HCT116 (cell line): ENCODE measurements at regions not wholly inside any gene's neighbourhood (a gene's known extent, or its start where the extent isn't known, plus 50 kb on each side); places are given as distances from the start of the nearest gene placed in this dataset.

ENCODE experiments used
- ATAC-seq: fragments of 200-7000 bp; cut with Tn5 transposase; 2 replicates; pipeline ENCODE4 v1.9.1; 2020; ENCODE audit warnings: mild to moderate bottlenecking, moderate library complexity
- BruUV-seq: library from RNA; stranded (reverse); fragments of 400-500 nt; replicated peaks from 2 replicates; lab custom pipeline; 2021; lab: Mats Ljungman, UMichigan
- CTCF ChIA-PET: fragments of 300-600 bp; sonication (Branson Sonifier 250); formaldehyde crosslinking; loops from one replicate; lab custom pipeline; 2021; ENCODE audit warnings: antibody characterized with exemption; lab: Charles Lee
- POLR2A ChIA-PET: fragments of 300-600, 350-600 bp; sonication (Branson Sonifier 250); formaldehyde crosslinking; loops from one replicate; lab custom pipeline; 2021; ENCODE audit warnings: antibody characterized with exemption; lab: Charles Lee
- RAD21 ChIA-PET, 2 experiments: fragments of 300-600 bp; sonication (Branson Sonifier 250); formaldehyde crosslinking; loops; one replicate each; lab custom pipeline; 2023; ENCODE audit warnings: low total read pairs in 2 of 2; ENCODE audit not compliant: uncharacterized antibody in 2 of 2, unreplicated experiment in 2 of 2, low non-redundant PET in 1 of 2; lab: Charles Lee
- DNase-seq: peaks from one replicate; pipeline ENCODE4 v3.0.0-alpha.2; 2010; ENCODE audit warnings: low read depth, low spot score
- H2AFZ ChIP-seq: fragments of 200-600 bp; shearing (Covaris generic), sonication (generic); 2 replicates; pipeline ENCODE4 v1.6.1; 2017; ENCODE audit warnings: low read depth, mixed run types, mixed read lengths, antibody characterized with exemption, low read length; ENCODE audit not compliant: poor library complexity, severe bottlenecking
- H3K27ac ChIP-seq: 2 replicates; pipeline ENCODE4 v1.5.1; 2012; ENCODE audit warnings: low read depth, low read length
- H3K27me3 ChIP-seq: fragments of 200-600 bp; sonication (generic); 2 replicates; pipeline ENCODE4 v1.6.1; 2016; ENCODE audit warnings: mixed run types, low read length, mixed read lengths; ENCODE audit not compliant: insufficient read depth
- H3K36me3 ChIP-seq, 2 experiments: fragments of 200-500 bp in 1 of 2; fragments of 200-600 bp in 1 of 2; sonication (Bioruptor generic) in 1 of 2; sonication (generic) in 1 of 2; 2 replicates each; pipeline versions ENCODE4 v1.5.1 to v1.6.1; 2014 to 2016; ENCODE audit warnings: low read length in 2 of 2, inconsistent platforms in 1 of 2, mixed read lengths in 1 of 2, mixed run types in 1 of 2; ENCODE audit not compliant: insufficient read depth in 2 of 2, control insufficient read depth in 1 of 2
- H3K4me1 ChIP-seq, 2 experiments: fragments of 200-600 bp in 1 of 2; sonication (generic) in 1 of 2; 2 replicates each; pipeline versions ENCODE4 v1.5.1 to v1.6.1; 2012 to 2017; ENCODE audit warnings: low read length in 2 of 2, inconsistent platforms in 1 of 2, mild to moderate bottlenecking in 1 of 2, mixed read lengths in 1 of 2, mixed run types in 1 of 2, moderate library complexity in 1 of 2; ENCODE audit not compliant: insufficient read depth in 2 of 2, control insufficient read depth in 1 of 2
- H3K4me2 ChIP-seq: fragments of 200-600 bp; sonication (generic); 2 replicates; pipeline ENCODE4 v1.6.1; 2017; ENCODE audit warnings: mixed run types, low read length, mixed read lengths
- H3K4me3 ChIP-seq, 2 experiments: fragments of 200-600 bp in 1 of 2; sonication (generic) in 1 of 2; replicated peaks in 1 of 2; 2 replicates each; pipeline ENCODE4 v1.5.1; 2011 to 2016; ENCODE audit warnings: low read length in 2 of 2, control low read depth in 1 of 2, low read depth in 1 of 2, mild to moderate bottlenecking in 1 of 2, mixed read lengths in 1 of 2, mixed run types in 1 of 2
- H3K79me2 ChIP-seq: fragments of 200-600 bp; sonication (generic); 2 replicates; pipeline ENCODE4 v1.6.1; 2017; ENCODE audit warnings: mild to moderate bottlenecking, mixed run types, low read length, moderate library complexity, mixed read lengths; ENCODE audit not compliant: insufficient read depth
- H3K9ac ChIP-seq: fragments of 200-600 bp; sonication (generic); 2 replicates; pipeline ENCODE4 v1.6.1; 2016; ENCODE audit warnings: low read length, mixed read lengths
- H3K9me2 ChIP-seq: fragments of 200-600 bp; sonication (generic), shearing (Covaris generic); 2 replicates; pipeline ENCODE4 v1.6.1; 2017; ENCODE audit warnings: mixed run types, mild to moderate bottlenecking, moderate library complexity; ENCODE audit not compliant: insufficient read depth
- H3K9me3 ChIP-seq, 2 experiments: fragments of 200-500 bp in 1 of 2; fragments of 200-600 bp in 1 of 2; sonication (Bioruptor generic) in 1 of 2; sonication (generic) in 1 of 2; 2 replicates each; pipeline ENCODE4 v1.6.1; 2014 to 2017; ENCODE audit warnings: low read length in 2 of 2, mixed read lengths in 2 of 2, inconsistent platforms in 1 of 2, low read depth in 1 of 2, mild to moderate bottlenecking in 1 of 2, mixed run types in 1 of 2, moderate library complexity in 1 of 2; ENCODE audit not compliant: control insufficient read depth in 1 of 2, insufficient read depth in 1 of 2
- H4K20me1 ChIP-seq: fragments of 200-600 bp; sonication (generic), shearing (Covaris generic); 2 replicates; pipeline ENCODE4 v1.6.1; 2017; ENCODE audit warnings: mixed run types, mild to moderate bottlenecking, moderate library complexity; ENCODE audit not compliant: insufficient read depth
- EGR1 ChIP-seq: IDR thresholded peaks from 2 replicates; pipeline ENCODE4 v1.6.1; 2012; ENCODE audit warnings: low read depth
- POLR2A ChIP-seq: IDR thresholded peaks from 2 replicates; pipeline ENCODE4 v1.7.0; 2011; ENCODE audit warnings: borderline replicate concordance; ENCODE audit not compliant: insufficient read depth, insufficient read length; ENCODE audit errors: extremely low read depth
- POLR2AphosphoS5 ChIP-seq: IDR thresholded peaks from 2 replicates; pipeline ENCODE4 v1.6.1; 2011; ENCODE audit warnings: mild to moderate bottlenecking, low read depth, low read length, moderate library complexity
- SRF ChIP-seq: IDR thresholded peaks from 2 replicates; pipeline ENCODE4 v1.6.1; 2012; ENCODE audit warnings: low read depth
- ZFX ChIP-seq: fragments of 450-650 bp; IDR thresholded peaks from 2 replicates; pipeline ENCODE4 v1.6.1; 2017
- intact Hi-C: fragments of 100-400 bp; cut with micrococcal nuclease; formaldehyde crosslinking; loops from 2 replicates; pipeline ENCODE4 v1.10.0; 2022

DNA sequence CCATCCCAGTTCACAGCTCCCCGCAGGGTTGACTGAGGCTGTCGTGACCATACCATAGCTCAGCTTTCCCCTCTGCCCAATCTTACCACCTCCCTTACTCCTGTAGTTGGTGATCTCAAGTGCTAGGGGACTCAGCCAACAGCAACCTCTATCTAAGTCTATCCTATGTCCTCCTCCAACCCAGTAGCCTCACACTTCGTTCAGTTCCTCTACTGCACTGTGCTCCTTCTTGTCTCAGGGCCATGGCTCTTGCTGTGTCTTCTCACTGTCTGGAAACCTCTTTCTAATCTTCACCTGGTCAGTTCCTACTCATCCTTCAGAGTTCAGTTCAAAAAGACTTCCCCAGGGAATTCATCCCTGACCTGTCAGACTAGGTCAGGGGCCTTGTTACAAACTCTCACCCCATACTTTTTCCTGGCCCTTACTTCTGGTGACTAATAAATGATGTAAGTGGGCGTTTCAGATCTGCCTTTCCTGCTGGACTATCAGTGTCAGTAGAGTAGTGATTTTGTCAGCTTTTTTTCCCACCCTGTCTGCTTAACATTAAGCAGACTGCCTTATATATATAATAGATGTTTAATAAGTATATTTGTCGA lies 53.6 kb upstream of the NR3C1 start:
- DNase-seq = peak; percentile 0
- POLR2A ChIA-PET = no interaction called here
- H3K36me3 ChIP-seq = no peaks in the 10 kb centered on the region
- CTCF ChIA-PET = no interaction called here
- RAD21 ChIA-PET = no interaction called here
- H2AFZ ChIP-seq = peak overlapping the region; percentile 57
- no peak overlapping the region for H3K9ac ChIP-seq
- intact Hi-C loops = no loop called here
- ATAC-seq = no peak; the same call in 1 of the 2 replicates
- peak overlapping the region; percentile 18; the same call in 1 of the 2 replicates for H3K4me2 ChIP-seq
- no peaks in the 10 kb centered on the region for H3K9me3 ChIP-seq
- no TSS peak for BruUV-seq
- peaks cover 0 to 9% of the 10 kb centered on the region in 2 experiments; a peak in 1 of 4 replicates for H3K4me1 ChIP-seq
- no peaks in the 10 kb centered on the region for H3K79me2 ChIP-seq
- no peak overlapping the region for H3K27ac ChIP-seq
- TF ChIP-seq EGR1 (0 out of 2 replicates have a peak, but pooled peaks have one; percentile 18), POLR2AphosphoS5 (no peak)
- H3K4me3 ChIP-seq = no peak overlapping the region
- H3K9me2 ChIP-seq = no peaks in the 10 kb centered on the region
- H4K20me1 ChIP-seq = no peaks in the 10 kb centered on the region
- H3K27me3 ChIP-seq = no peaks in the 10 kb centered on the region

DNA sequence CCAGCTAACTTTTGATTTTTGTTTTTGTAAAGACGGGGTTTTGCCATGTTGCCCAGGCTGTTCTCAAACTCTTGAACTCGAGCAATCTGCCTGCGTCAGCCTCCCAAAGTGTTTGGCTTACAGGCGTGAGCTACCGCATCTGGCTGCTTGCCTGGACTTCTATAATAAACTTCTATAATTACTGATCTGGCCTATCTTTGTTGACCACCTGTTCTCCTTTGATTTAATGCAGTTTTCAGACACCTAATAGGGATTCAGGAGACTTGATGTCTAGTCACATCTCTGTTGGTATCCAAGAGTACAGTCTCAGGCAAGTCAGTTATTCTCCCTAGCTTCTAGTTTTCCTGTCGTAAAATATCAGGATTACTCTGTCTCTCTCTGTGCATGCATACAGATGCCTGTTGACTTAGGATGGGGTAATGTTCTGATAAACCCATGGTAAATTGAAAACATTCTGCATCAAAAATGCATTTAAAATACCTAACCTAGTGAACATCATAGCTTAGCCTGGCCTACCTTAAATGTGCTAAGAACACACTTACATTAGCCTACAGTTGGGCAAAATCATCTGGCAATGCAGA lies 51.5 kb upstream of the NR3C1 start:
- Histone ChIP-seq H4K20me1 (no peaks in the 10 kb centered on the region), H3K4me3 (no peak overlapping the region), H3K4me2 (no peak overlapping the region), H3K27ac (no peak overlapping the region), H2AFZ (no peak overlapping the region), H3K36me3 (no peaks in the 10 kb centered on the region), H3K9me3 (no peaks in the 10 kb centered on the region)
- ATAC-seq (no peak), DNase-seq (no peak)
- ChIA-PET CTCF (no interaction called here), RAD21 (no interaction called here)
- intact Hi-C loops = no loop called here
- TF ChIP-seq ZFX = no peak
- TF ChIP-seq POLR2A = no peak
- TF ChIP-seq SRF = no peak
- TF ChIP-seq, all 23 proteins: peak for 0
- Histone ChIP-seq H3K9me2 (no peaks in the 10 kb centered on the region), H3K4me1 (peaks cover 0 to 9% of the 10 kb centered on the region in 2 experiments; a peak in 1 of 4 replicates), H3K79me2 (no peaks in the 10 kb centered on the region), H3K9ac (no peak overlapping the region), H3K27me3 (no peaks in the 10 kb centered on the region)
- POLR2A ChIA-PET = no interaction called here
- BruUV-seq = no TSS peak
